ENCODE measurements at regions not wholly inside any gene's neighbourhood (a gene's known extent, or its start where the extent isn't known, plus 50 kb on each side); places are given as distances from the start of the nearest gene placed in this dataset.
A peak's percentile ranks its signal among the peaks of the same experiment; 100 is the strongest.

DNA sequence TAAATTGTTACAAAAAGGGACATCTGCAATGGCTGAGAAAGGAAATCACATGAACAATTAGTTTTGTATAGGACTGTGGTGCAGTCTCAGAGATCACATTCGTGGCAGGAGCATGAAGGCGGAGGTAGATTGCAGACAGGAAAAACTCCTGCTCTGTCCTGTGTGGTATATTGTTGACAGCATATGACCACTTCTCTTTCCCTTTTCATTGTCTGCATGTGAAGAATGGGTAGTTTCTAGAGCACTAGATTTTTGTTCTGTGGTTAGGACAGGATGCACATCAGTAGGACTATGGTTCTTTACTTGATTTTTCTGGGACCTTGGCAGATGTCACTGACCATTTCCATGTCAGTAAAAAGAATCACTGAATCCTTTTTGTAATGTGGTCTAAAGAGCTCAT, 625.9 kb upstream of the PKN2 start (continued):
- TF ChIP-seq, protein P1, sequence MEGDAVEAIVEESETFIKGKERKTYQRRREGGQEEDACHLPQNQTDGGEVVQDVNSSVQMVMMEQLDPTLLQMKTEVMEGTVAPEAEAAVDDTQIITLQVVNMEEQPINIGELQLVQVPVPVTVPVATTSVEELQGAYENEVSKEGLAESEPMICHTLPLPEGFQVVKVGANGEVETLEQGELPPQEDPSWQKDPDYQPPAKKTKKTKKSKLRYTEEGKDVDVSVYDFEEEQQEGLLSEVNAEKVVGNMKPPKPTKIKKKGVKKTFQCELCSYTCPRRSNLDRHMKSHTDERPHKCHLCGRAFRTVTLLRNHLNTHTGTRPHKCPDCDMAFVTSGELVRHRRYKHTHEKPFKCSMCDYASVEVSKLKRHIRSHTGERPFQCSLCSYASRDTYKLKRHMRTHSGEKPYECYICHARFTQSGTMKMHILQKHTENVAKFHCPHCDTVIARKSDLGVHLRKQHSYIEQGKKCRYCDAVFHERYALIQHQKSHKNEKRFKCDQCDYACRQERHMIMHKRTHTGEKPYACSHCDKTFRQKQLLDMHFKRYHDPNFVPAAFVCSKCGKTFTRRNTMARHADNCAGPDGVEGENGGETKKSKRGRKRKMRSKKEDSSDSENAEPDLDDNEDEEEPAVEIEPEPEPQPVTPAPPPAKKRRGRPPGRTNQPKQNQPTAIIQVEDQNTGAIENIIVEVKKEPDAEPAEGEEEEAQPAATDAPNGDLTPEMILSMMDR (IDR thresholded peaks at IDR 0.05): no peak
- no peak for TF ChIP-seq SOX15 (CRISPR knock-in tag; IDR thresholded peaks at IDR 0.05)
- no peak for TF ChIP-seq NR3C1 (CRISPR knock-in tag; conservative IDR thresholded peaks at IDR 0.05; ENCODE audit: low read depth)
- TF ChIP-seq CREB1 (CRISPR knock-in tag; IDR thresholded peaks at IDR 0.05): no peak
- TF ChIP-seq FOXJ3 (CRISPR knock-in tag; IDR thresholded peaks at IDR 0.05; ENCODE audit: borderline replicate concordance): no peak
- TF ChIP-seq, protein P2, sequence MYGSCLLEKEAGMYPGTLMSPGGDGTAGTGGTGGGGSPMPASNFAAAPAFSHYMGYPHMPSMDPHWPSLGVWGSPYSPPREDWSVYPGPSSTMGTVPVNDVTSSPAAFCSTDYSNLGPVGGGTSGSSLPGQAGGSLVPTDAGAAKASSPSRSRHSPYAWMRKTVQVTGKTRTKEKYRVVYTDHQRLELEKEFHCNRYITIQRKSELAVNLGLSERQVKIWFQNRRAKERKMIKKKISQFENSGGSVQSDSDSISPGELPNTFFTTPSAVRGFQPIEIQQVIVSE (CRISPR knock-in tag; IDR thresholded peaks at IDR 0.05; ENCODE audit: borderline replicate concordance): no peak
- TF ChIP-seq, protein P3, sequence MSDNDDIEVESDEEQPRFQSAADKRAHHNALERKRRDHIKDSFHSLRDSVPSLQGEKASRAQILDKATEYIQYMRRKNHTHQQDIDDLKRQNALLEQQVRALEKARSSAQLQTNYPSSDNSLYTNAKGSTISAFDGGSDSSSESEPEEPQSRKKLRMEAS (CRISPR knock-in tag; IDR thresholded peaks at IDR 0.05): no peak

DNA sequence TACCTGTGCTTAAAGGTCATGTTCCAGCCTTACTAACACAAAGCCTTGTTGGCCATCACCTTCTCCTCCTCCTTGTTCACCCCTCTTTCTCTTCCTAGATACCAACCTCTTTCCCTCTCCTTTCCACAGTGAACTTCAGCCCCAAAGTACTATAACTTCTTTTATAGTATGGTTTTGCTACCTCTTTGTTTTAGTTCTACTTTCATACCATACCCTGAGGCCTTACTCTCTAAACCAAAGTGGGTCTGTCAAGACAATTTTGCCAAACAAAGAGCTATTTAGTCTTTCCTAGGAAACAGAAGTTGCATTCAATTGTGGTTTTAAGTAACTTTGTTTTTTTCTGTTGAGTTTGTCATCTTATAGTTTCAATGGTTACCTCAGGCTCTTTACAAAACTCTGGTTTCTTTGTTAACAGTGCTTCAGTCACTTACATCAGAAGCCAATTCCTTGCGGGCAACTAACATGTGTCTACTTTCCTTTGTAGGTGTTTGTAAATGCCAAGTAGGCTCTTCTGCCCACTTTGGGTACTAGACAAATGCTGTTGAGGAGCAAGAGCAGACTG, 623.9 kb upstream of the PKN2 start:
- POLR2A ChIA-PET: no interaction called here
- peaks cover 1% of the 10 kb centered on the region; the same call in 1 of the 2 replicates for H3K9me3 Mint-ChIP-seq
- H3K27ac Mint-ChIP-seq: no peak overlapping the region
- ATAC-seq (no peak), DNase-seq (ENCODE audit: low spot score) (no peak)
- no peak overlapping the region for H3K4me3 Mint-ChIP-seq
- CTCF ChIA-PET: interaction anchor here (0.8 to 2.4 kb wide), 6 partner anchors 30 to 893 kb away, joined by 3 to 17 read pairs (median 5); no protein-coding TSS in a partner anchor
- peaks cover 9% of the 10 kb centered on the region for H3K4me1 Mint-ChIP-seq
- TF ChIP-seq ELF4 (CRISPR knock-in tag; IDR thresholded peaks at IDR 0.05; ENCODE audit: low read depth) (no peak), NFATC4 (CRISPR knock-in tag; IDR thresholded peaks at IDR 0.05) (no peak), TP53 (CRISPR knock-in tag; IDR thresholded peaks at IDR 0.05) (no peak)
- TF ChIP-seq, protein P4, sequence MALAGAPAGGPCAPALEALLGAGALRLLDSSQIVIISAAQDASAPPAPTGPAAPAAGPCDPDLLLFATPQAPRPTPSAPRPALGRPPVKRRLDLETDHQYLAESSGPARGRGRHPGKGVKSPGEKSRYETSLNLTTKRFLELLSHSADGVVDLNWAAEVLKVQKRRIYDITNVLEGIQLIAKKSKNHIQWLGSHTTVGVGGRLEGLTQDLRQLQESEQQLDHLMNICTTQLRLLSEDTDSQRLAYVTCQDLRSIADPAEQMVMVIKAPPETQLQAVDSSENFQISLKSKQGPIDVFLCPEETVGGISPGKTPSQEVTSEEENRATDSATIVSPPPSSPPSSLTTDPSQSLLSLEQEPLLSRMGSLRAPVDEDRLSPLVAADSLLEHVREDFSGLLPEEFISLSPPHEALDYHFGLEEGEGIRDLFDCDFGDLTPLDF (CRISPR knock-in tag; IDR thresholded peaks at IDR 0.05): no peak
- TF ChIP-seq, protein P5, sequence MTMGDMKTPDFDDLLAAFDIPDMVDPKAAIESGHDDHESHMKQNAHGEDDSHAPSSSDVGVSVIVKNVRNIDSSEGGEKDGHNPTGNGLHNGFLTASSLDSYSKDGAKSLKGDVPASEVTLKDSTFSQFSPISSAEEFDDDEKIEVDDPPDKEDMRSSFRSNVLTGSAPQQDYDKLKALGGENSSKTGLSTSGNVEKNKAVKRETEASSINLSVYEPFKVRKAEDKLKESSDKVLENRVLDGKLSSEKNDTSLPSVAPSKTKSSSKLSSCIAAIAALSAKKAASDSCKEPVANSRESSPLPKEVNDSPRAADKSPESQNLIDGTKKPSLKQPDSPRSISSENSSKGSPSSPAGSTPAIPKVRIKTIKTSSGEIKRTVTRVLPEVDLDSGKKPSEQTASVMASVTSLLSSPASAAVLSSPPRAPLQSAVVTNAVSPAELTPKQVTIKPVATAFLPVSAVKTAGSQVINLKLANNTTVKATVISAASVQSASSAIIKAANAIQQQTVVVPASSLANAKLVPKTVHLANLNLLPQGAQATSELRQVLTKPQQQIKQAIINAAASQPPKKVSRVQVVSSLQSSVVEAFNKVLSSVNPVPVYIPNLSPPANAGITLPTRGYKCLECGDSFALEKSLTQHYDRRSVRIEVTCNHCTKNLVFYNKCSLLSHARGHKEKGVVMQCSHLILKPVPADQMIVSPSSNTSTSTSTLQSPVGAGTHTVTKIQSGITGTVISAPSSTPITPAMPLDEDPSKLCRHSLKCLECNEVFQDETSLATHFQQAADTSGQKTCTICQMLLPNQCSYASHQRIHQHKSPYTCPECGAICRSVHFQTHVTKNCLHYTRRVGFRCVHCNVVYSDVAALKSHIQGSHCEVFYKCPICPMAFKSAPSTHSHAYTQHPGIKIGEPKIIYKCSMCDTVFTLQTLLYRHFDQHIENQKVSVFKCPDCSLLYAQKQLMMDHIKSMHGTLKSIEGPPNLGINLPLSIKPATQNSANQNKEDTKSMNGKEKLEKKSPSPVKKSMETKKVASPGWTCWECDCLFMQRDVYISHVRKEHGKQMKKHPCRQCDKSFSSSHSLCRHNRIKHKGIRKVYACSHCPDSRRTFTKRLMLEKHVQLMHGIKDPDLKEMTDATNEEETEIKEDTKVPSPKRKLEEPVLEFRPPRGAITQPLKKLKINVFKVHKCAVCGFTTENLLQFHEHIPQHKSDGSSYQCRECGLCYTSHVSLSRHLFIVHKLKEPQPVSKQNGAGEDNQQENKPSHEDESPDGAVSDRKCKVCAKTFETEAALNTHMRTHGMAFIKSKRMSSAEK (CRISPR knock-in tag; IDR thresholded peaks at IDR 0.05; ENCODE audit: borderline replicate concordance): no peak
- no peaks in the 10 kb centered on the region for H3K36me3 Mint-ChIP-seq
- no peaks in the 10 kb centered on the region for H3K27me3 Mint-ChIP-seq (ENCODE audit: low read depth)

DNA sequence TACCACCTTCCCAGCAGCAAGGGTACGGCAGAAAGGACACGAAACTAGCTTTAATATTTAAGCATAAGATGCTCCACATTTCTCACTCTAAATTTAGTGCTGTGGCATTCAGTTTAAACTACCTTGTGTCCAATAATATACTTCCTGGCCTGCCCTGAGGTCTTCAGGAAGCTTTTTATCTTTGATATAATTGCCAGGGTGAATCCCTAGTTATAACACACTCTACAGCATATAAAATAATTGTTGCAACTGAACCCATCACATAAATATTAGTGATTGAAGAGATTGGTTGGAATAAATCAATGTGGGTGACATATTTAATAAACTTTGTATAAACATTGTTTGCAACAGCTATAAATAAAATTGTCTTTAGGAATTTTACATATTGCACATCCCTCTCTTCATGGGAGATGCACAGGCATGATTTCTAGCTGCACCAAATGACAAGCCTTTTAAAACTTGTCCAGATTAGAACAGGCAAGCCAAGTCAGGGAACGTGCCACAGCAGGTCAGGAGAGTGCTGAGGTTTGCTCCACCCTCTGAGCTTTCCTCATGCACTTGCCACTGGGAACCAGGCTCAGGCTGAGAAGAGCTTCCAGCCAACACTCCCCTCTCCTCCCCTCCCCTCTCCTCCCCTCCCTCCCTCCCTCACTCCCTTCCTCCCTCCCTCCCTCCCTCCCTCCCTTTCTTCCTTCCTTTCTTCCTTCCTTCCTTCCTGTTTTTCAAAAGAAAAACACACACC, 623.2 kb upstream of the PKN2 start:
- ATAC-seq (peak; percentile 32; the same call in 1 of the 2 replicates), DNase-seq (ENCODE audit: low spot score) (no peak)
- POLR2A ChIA-PET: no interaction called here
- H3K27ac Mint-ChIP-seq: no peak overlapping the region
- no peaks in the 10 kb centered on the region for H3K27me3 Mint-ChIP-seq (ENCODE audit: low read depth)
- H3K9me3 Mint-ChIP-seq: no peaks in the 10 kb centered on the region
- no peak overlapping the region for H3K4me3 Mint-ChIP-seq
- CTCF ChIA-PET: interaction anchor here (0.6 to 2.4 kb wide), 21 partner anchors 10 to 894 kb away, joined by 3 to 17 read pairs (median 4); no protein-coding TSS in a partner anchor
- no peaks in the 10 kb centered on the region for H3K36me3 Mint-ChIP-seq
- peaks cover 9% of the 10 kb centered on the region for H3K4me1 Mint-ChIP-seq
- no peak for TF ChIP-seq ATF1 (CRISPR knock-in tag; IDR thresholded peaks at IDR 0.05)
- TF ChIP-seq, protein P6, sequence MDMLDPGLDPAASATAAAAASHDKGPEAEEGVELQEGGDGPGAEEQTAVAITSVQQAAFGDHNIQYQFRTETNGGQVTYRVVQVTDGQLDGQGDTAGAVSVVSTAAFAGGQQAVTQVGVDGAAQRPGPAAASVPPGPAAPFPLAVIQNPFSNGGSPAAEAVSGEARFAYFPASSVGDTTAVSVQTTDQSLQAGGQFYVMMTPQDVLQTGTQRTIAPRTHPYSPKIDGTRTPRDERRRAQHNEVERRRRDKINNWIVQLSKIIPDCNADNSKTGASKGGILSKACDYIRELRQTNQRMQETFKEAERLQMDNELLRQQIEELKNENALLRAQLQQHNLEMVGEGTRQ (CRISPR knock-in tag; IDR thresholded peaks at IDR 0.05): no peak
- TF ChIP-seq, protein P7, sequence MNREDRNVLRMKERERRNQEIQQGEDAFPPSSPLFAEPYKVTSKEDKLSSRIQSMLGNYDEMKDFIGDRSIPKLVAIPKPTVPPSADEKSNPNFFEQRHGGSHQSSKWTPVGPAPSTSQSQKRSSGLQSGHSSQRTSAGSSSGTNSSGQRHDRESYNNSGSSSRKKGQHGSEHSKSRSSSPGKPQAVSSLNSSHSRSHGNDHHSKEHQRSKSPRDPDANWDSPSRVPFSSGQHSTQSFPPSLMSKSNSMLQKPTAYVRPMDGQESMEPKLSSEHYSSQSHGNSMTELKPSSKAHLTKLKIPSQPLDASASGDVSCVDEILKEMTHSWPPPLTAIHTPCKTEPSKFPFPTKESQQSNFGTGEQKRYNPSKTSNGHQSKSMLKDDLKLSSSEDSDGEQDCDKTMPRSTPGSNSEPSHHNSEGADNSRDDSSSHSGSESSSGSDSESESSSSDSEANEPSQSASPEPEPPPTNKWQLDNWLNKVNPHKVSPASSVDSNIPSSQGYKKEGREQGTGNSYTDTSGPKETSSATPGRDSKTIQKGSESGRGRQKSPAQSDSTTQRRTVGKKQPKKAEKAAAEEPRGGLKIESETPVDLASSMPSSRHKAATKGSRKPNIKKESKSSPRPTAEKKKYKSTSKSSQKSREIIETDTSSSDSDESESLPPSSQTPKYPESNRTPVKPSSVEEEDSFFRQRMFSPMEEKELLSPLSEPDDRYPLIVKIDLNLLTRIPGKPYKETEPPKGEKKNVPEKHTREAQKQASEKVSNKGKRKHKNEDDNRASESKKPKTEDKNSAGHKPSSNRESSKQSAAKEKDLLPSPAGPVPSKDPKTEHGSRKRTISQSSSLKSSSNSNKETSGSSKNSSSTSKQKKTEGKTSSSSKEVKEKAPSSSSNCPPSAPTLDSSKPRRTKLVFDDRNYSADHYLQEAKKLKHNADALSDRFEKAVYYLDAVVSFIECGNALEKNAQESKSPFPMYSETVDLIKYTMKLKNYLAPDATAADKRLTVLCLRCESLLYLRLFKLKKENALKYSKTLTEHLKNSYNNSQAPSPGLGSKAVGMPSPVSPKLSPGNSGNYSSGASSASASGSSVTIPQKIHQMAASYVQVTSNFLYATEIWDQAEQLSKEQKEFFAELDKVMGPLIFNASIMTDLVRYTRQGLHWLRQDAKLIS (CRISPR knock-in tag; IDR thresholded peaks at IDR 0.05; ENCODE audit: borderline replicate concordance): no peak
- TF ChIP-seq, protein P8, sequence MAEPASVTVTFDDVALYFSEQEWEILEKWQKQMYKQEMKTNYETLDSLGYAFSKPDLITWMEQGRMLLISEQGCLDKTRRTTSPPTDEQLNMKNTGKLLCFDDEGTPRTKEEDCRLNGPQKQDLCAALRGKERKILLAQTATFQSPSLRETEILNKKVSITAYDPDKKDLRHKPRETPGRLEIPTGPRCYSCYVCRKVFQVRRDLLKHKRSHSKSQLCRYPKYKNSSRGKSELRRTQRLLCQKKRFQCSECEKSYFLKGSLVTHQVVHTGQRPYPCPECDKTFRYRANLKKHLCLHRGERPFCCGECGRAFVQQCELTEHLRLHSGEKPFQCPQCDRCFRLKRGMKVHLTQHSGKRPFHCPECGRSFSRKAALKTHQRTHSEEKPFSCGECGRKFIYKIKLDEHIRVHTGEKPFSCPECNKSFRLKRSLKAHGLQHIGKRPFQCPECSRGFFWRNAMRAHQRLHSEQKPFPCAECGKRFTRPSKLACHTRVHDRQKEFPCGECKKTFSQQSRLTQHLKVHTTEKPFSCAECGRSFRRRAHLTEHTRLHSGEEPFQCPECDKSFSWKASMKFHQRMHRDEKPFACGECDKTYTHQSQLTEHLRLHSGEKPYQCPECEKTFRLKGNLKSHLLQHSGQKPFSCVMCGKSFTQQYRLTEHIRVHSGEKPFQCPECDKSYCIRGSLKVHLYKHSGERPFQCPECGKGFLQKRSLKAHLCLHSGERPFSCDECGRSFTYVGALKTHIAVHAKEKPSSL (CRISPR knock-in tag; conservative IDR thresholded peaks at IDR 0.05): no peak
